SK-N-SH (cell line): ENCODE measurements at regions not wholly inside any gene's neighbourhood (a gene's known extent, or its start where the extent isn't known, plus 50 kb on each side); places are given as distances from the start of the nearest gene placed in this dataset.

ENCODE experiments used
- CTCF ChIA-PET: fragments of 300-600, 350-600 bp; formaldehyde crosslinking; extraction: SDS; loops from one replicate; lab custom pipeline; 2021; lab: Yijun Ruan, JAX
- POLR2A ChIA-PET: fragments of 350-600 bp; sonication (Branson Sonifier 250); formaldehyde crosslinking; extraction: SDS; loops from one replicate; lab custom pipeline; 2020; ENCODE audit warnings: antibody characterized with exemption, inconsistent platforms; lab: Yijun Ruan, JAX
- DNase-seq: peaks from one replicate; pipeline ENCODE4 v3.0.0; 2012
- H2AFZ ChIP-seq: fragments of 200-600 bp; sonication (generic); 2 replicates; pipeline ENCODE4 v1.8.1; 2016; ENCODE audit warnings: antibody characterized with exemption, mild to moderate bottlenecking, low read depth
- H3F3A ChIP-seq: fragments of 200-600 bp; sonication (generic); replicated peaks from 2 replicates; pipeline ENCODE3; 2016; ENCODE audit warnings: antibody characterized with exemption, mild to moderate bottlenecking; ENCODE audit not compliant: insufficient read depth
- H3K27ac ChIP-seq, 2 experiments: fragments of 200-500 bp in 1 of 2; fragments of 200-600 bp in 1 of 2; sonication (Bioruptor generic) in 1 of 2; sonication (generic), shearing (Covaris generic) in 1 of 2; 2 replicates each; pipeline versions ENCODE4 v1.5.1 to v1.6.1; 2014 to 2016; ENCODE audit warnings: low read depth in 2 of 2, inconsistent platforms in 1 of 2, low read length in 1 of 2, mild to moderate bottlenecking in 1 of 2, mixed read lengths in 1 of 2
- H3K27me3 ChIP-seq: fragments of 200-600 bp; sonication (generic), shearing (Covaris generic); 2 replicates; pipeline ENCODE4 v1.6.1; 2016; ENCODE audit warnings: mixed run types; ENCODE audit not compliant: insufficient read depth
- H3K36me3 ChIP-seq, 2 experiments: fragments of 200-500 bp in 1 of 2; fragments of 200-600 bp in 1 of 2; sonication (Bioruptor generic) in 1 of 2; sonication (generic) in 1 of 2; replicated peaks in 1 of 2; 2 replicates each; pipeline versions ENCODE3 to v1.5.1; 2014 to 2016; ENCODE audit warnings: low read length in 1 of 2, mild to moderate bottlenecking in 1 of 2; ENCODE audit not compliant: insufficient read depth in 2 of 2, control insufficient read depth in 1 of 2
- H3K4me1 ChIP-seq, 2 experiments: fragments of 200-500 bp in 1 of 2; fragments of 200-600 bp in 1 of 2; sonication (Bioruptor generic) in 1 of 2; sonication (generic), shearing (Covaris generic) in 1 of 2; 2 replicates each; pipeline versions ENCODE4 v1.5.1 to v1.6.1; 2014 to 2016; ENCODE audit warnings: low read depth in 1 of 2, low read length in 1 of 2, mixed run types in 1 of 2; ENCODE audit not compliant: insufficient read depth in 2 of 2, control insufficient read depth in 1 of 2
- H3K4me2 ChIP-seq: fragments of 200-600 bp; sonication (generic), shearing (Covaris generic); 2 replicates; pipeline ENCODE4 v1.6.1; 2017; ENCODE audit warnings: mixed run types
- H3K4me3 ChIP-seq, 2 experiments: fragments of 200-500 bp in 1 of 2; fragments of 200-600 bp in 1 of 2; sonication (Bioruptor generic) in 1 of 2; sonication (generic), shearing (Covaris generic) in 1 of 2; 2 replicates each; pipeline versions ENCODE4 v1.5.1 to v1.8.1; 2014 to 2016; ENCODE audit warnings: low read depth in 2 of 2, inconsistent platforms in 1 of 2, low read length in 1 of 2, mild to moderate bottlenecking in 1 of 2, mixed read lengths in 1 of 2, moderate library complexity in 1 of 2
- H3K79me2 ChIP-seq: fragments of 200-600 bp; sonication (generic); 2 replicates; pipeline ENCODE4 v1.8.1; 2017; ENCODE audit warnings: mild to moderate bottlenecking; ENCODE audit not compliant: insufficient read depth
- H3K9ac ChIP-seq: fragments of 200-600 bp; sonication (generic); 2 replicates; pipeline ENCODE4 v1.6.1; 2017; ENCODE audit warnings: mixed run types
- H3K9me2 ChIP-seq: fragments of 200-600 bp; sonication (generic); 2 replicates; pipeline ENCODE4 v1.6.1; 2017; ENCODE audit warnings: mixed run types
- H3K9me3 ChIP-seq: fragments of 200-600 bp; sonication (generic); 2 replicates; pipeline ENCODE4 v1.6.1; 2017; ENCODE audit warnings: mixed run types, mild to moderate bottlenecking, moderate library complexity
- H4K20me1 ChIP-seq: fragments of 200-600 bp; sonication (generic); 2 replicates; pipeline ENCODE4 v1.6.1; 2017; ENCODE audit warnings: mild to moderate bottlenecking, mixed run types; ENCODE audit not compliant: insufficient read depth
- ELF1 ChIP-seq: IDR thresholded peaks from 2 replicates; pipeline ENCODE4 v1.4.0; 2012
- EZH2phosphoT487 ChIP-seq: fragments of 200-600 bp; sonication (generic); IDR thresholded peaks from 2 replicates; pipeline ENCODE4 v1.6.1; 2017; ENCODE audit warnings: low read depth, mixed run types, mild to moderate bottlenecking, antibody characterized with exemption, moderate library complexity, borderline replicate concordance
- FOSL2 ChIP-seq: IDR thresholded peaks from 2 replicates; pipeline ENCODE4 v1.4.0; 2012; ENCODE audit warnings: low read depth, mild to moderate bottlenecking, moderate library complexity, borderline replicate concordance
- FOXJ3 ChIP-seq: sonication (generic); formaldehyde crosslinking; IDR thresholded peaks from 2 replicates; pipeline ENCODE4 v1.5.1; 2020; ENCODE audit warnings: mild to moderate bottlenecking, missing genetic modification reagents
- FOXM1 ChIP-seq: IDR thresholded peaks from 2 replicates; pipeline ENCODE4 v1.4.0; 2012; ENCODE audit warnings: low read depth, mild to moderate bottlenecking
- GABPA ChIP-seq: IDR thresholded peaks from 2 replicates; pipeline ENCODE4 v1.4.0; 2012; ENCODE audit warnings: low read depth, mild to moderate bottlenecking
- GATA2 ChIP-seq: sonication (generic); formaldehyde crosslinking; IDR thresholded peaks from 2 replicates; pipeline ENCODE4 v1.5.0; 2020; ENCODE audit warnings: mild to moderate bottlenecking, missing genetic modification reagents
- IRF3 ChIP-seq: fragments of 150-350 bp; IDR thresholded peaks from 2 replicates; pipeline ENCODE4 v1.6.1; 2016; ENCODE audit warnings: mild to moderate bottlenecking, low read depth, low read length
- JUND ChIP-seq: IDR thresholded peaks from 2 replicates; pipeline ENCODE4 v1.4.0; 2012
- MXI1 ChIP-seq: IDR thresholded peaks from 2 replicates; pipeline ENCODE4 v1.6.1; 2012; ENCODE audit warnings: mild to moderate bottlenecking, low read depth, low read length, improper control_type of control experiment
- NFIC ChIP-seq: IDR thresholded peaks from 2 replicates; pipeline ENCODE4 v1.4.0; 2012; ENCODE audit warnings: borderline replicate concordance
- RCOR1 ChIP-seq: fragments of 150-350 bp; IDR thresholded peaks from 2 replicates; pipeline ENCODE4 v1.6.1; 2017; ENCODE audit warnings: antibody characterized with exemption, low read length
- SIN3A ChIP-seq: IDR thresholded peaks from 2 replicates; pipeline ENCODE4 v1.6.1; 2012; ENCODE audit warnings: low read depth, mild to moderate bottlenecking, low read length, moderate library complexity, borderline replicate concordance
- TEAD4 ChIP-seq: IDR thresholded peaks from 2 replicates; pipeline ENCODE4 v1.4.0; 2012; ENCODE audit warnings: mild to moderate bottlenecking, borderline replicate concordance; ENCODE audit not compliant: insufficient read depth
- YY1 ChIP-seq: IDR thresholded peaks from 2 replicates; pipeline ENCODE4 v1.4.0; 2012; ENCODE audit warnings: low read depth, mild to moderate bottlenecking
- ZBTB33 ChIP-seq: IDR thresholded peaks from 2 replicates; pipeline ENCODE4 v1.4.0; 2012; ENCODE audit warnings: low read depth, borderline replicate concordance
- WGBS: methylation state at CpG from one replicate; pipeline ENCODE4 v1.1.6; 2017; ENCODE audit warnings: low lambda C conversion rate; 5-methylcytosine and 5-hydroxymethylcytosine counted together
- TF ChIP-seq, protein P1 (sequence below): IDR thresholded peaks from 2 replicates; pipeline ENCODE4 v1.4.0; 2012; ENCODE audit warnings: low read depth, borderline replicate concordance
- TF ChIP-seq, protein P2 (sequence below): fragments of 200-600 bp; sonication (generic); IDR thresholded peaks from 2 replicates; pipeline ENCODE4 v1.6.1; 2017; ENCODE audit warnings: antibody characterized with exemption, mild to moderate bottlenecking, moderate library complexity

- H3K27me3 ChIP-seq: no peaks in the 10 kb centered on the region
- no peak overlapping the region for H3K27ac ChIP-seq
- ChIA-PET POLR2A (interaction anchor here (0.6 kb wide), 1 partner anchor 177 kb away, joined by 3 read pairs; no protein-coding TSS in a partner anchor), CTCF (interaction anchor here (1.0 to 2.7 kb wide), 4 partner anchors 17 to 827 kb away, joined by 3 to 9 read pairs (median 5); no protein-coding TSS in a partner anchor)
- peak; percentile 17 for DNase-seq
- H3K4me3 ChIP-seq: no peak overlapping the region
- peaks cover 0 to 3% of the 10 kb centered on the region in 2 experiments; a peak in 1 of 4 replicates for H3K4me1 ChIP-seq
- no peaks in the 10 kb centered on the region for H3K9me2 ChIP-seq
- H3K9ac ChIP-seq: no peak overlapping the region
- no peaks in the 10 kb centered on the region for H3K36me3 ChIP-seq
- no peak overlapping the region for H3K4me2 ChIP-seq
- WGBS: 56% methylated on average over 7 of the region's 8 CpGs
- no peaks in the 10 kb centered on the region for H4K20me1 ChIP-seq
- no peaks in the 10 kb centered on the region for H3K9me3 ChIP-seq
- H3K79me2 ChIP-seq: no peaks in the 10 kb centered on the region
- H2AFZ ChIP-seq: no peak overlapping the region
- no peaks in the 10 kb centered on the region for H3F3A ChIP-seq
- TF ChIP-seq FOXJ3 (CRISPR knock-in tag): no peak
- TF ChIP-seq NFIC: no peak
- TF ChIP-seq GATA2 (CRISPR knock-in tag): no peak
- TF ChIP-seq RCOR1: no peak
- no peak for TF ChIP-seq EZH2phosphoT487
- TF ChIP-seq, protein P1, sequence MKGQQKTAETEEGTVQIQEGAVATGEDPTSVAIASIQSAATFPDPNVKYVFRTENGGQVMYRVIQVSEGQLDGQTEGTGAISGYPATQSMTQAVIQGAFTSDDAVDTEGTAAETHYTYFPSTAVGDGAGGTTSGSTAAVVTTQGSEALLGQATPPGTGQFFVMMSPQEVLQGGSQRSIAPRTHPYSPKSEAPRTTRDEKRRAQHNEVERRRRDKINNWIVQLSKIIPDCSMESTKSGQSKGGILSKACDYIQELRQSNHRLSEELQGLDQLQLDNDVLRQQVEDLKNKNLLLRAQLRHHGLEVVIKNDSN: no peak
Measured at GRCh38 chr9:126234681-126235335, 91.8 kb upstream of the MVB12B start.

GRCh38 chr9:126235336-126236243, 91.0 kb upstream of the MVB12B start:
- Histone ChIP-seq H3K27me3 (no peaks in the 10 kb centered on the region), H3K9me2 (no peaks in the 10 kb centered on the region), H3K9ac (no peak overlapping the region), H3K4me2 (no peak overlapping the region), H2AFZ (no peak overlapping the region), H3K9me3 (no peaks in the 10 kb centered on the region), H3F3A (no peaks in the 10 kb centered on the region), H3K4me3 (no peak overlapping the region), H3K79me2 (no peaks in the 10 kb centered on the region), H4K20me1 (no peaks in the 10 kb centered on the region), H3K27ac (no peak overlapping the region), H3K4me1 (peaks cover 0 to 3% of the 10 kb centered on the region in 2 experiments; a peak in 1 of 4 replicates), H3K36me3 (no peaks in the 10 kb centered on the region)
- POLR2A ChIA-PET: no interaction called here
- CTCF ChIA-PET: interaction anchor here (1.1 to 1.9 kb wide), 2 partner anchors 16 to 256 kb away, joined by 4 to 6 read pairs; no protein-coding TSS in a partner anchor
- peak; percentile 39 for DNase-seq
- 84% methylated on average over 43 of the region's 49 CpGs for WGBS
- TF ChIP-seq, protein P2, sequence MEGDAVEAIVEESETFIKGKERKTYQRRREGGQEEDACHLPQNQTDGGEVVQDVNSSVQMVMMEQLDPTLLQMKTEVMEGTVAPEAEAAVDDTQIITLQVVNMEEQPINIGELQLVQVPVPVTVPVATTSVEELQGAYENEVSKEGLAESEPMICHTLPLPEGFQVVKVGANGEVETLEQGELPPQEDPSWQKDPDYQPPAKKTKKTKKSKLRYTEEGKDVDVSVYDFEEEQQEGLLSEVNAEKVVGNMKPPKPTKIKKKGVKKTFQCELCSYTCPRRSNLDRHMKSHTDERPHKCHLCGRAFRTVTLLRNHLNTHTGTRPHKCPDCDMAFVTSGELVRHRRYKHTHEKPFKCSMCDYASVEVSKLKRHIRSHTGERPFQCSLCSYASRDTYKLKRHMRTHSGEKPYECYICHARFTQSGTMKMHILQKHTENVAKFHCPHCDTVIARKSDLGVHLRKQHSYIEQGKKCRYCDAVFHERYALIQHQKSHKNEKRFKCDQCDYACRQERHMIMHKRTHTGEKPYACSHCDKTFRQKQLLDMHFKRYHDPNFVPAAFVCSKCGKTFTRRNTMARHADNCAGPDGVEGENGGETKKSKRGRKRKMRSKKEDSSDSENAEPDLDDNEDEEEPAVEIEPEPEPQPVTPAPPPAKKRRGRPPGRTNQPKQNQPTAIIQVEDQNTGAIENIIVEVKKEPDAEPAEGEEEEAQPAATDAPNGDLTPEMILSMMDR: no peak
- TF ChIP-seq YY1: no peak
- TF ChIP-seq JUND: no peak
- TF ChIP-seq NFIC: no peak
- TF ChIP-seq MXI1: no peak
- no peak for TF ChIP-seq FOXM1
- no peak for TF ChIP-seq SIN3A
- TF ChIP-seq IRF3: no peak
- TF ChIP-seq ELF1: no peak
- TF ChIP-seq, protein P1: no peak
- TF ChIP-seq GABPA: no peak
- TF ChIP-seq TEAD4: no peak
- TF ChIP-seq EZH2phosphoT487: no peak
- TF ChIP-seq FOXJ3 (CRISPR knock-in tag): no peak
- no peak for TF ChIP-seq ZBTB33
- TF ChIP-seq FOSL2: no peak
